SK-N-SH treated with all-trans-retinoic acid at 6 μM for 48 hours (cell line): ENCODE measurements at regions not wholly inside any gene's neighbourhood (a gene's known extent, or its start where the extent isn't known, plus 50 kb on each side); places are given as distances from the start of the nearest gene placed in this dataset.

Experiments used
- ATAC-seq: fragments of 200-7000 bp; cut with Tn5 transposase; 3 replicates; pipeline ENCODE4 v1.9.1; 2020; ENCODE audit warnings: mild to moderate bottlenecking, moderate library complexity
- ARNTL ChIP-seq: fragments of 450-650 bp; formaldehyde crosslinking; IDR thresholded peaks from 2 replicates; pipeline ENCODE4 v1.5.0; 2020; ENCODE audit warnings: low read depth, mild to moderate bottlenecking, moderate library complexity, borderline replicate concordance
- BACH2 ChIP-seq: fragments of 250-450 bp; sonication (Bioruptor Pico); IDR thresholded peaks from 2 replicates; pipeline ENCODE4 v1.9.0; 2021; ENCODE audit warnings: mild to moderate bottlenecking, borderline replicate concordance
- CREB5 ChIP-seq: fragments of 250-450 bp; sonication (Bioruptor Pico); IDR thresholded peaks from 2 replicates; pipeline ENCODE4 v1.5.1; 2020; ENCODE audit warnings: low read depth, mild to moderate bottlenecking, moderate library complexity
- CSDC2 ChIP-seq: fragments of 250-450 bp; sonication (Bioruptor Pico); IDR thresholded peaks from 2 replicates; pipeline ENCODE4 v1.5.0; 2020; ENCODE audit warnings: mild to moderate bottlenecking, moderate library complexity
- ESRRG ChIP-seq: fragments of 250-450 bp; sonication (Bioruptor Pico); IDR thresholded peaks from 2 replicates; pipeline ENCODE4 v1.6.1; 2021; ENCODE audit warnings: mild to moderate bottlenecking
- GLIS3 ChIP-seq: fragments of 250-450 bp; sonication (Bioruptor Pico); IDR thresholded peaks from 2 replicates; pipeline ENCODE4 v1.5.0; 2020; ENCODE audit warnings: mild to moderate bottlenecking, moderate library complexity
- ISL1 ChIP-seq: fragments of 250-450 bp; sonication (Bioruptor Pico); IDR thresholded peaks from 2 replicates; pipeline ENCODE4 v2.1.2; 2022; ENCODE audit warnings: mild to moderate bottlenecking, moderate library complexity
- PATZ1 ChIP-seq: fragments of 250-450 bp; sonication (Bioruptor Pico); IDR thresholded peaks from 2 replicates; pipeline ENCODE4 v1.8.0; 2020; ENCODE audit warnings: mild to moderate bottlenecking, moderate library complexity, borderline replicate concordance
- POU6F1 ChIP-seq: fragments of 250-450 bp; sonication (Bioruptor Pico); IDR thresholded peaks from 2 replicates; pipeline ENCODE4 v1.8.0; 2021; ENCODE audit warnings: low read depth, mild to moderate bottlenecking, moderate library complexity, borderline replicate concordance
- PPARA ChIP-seq: fragments of 250-450 bp; sonication (Bioruptor Pico); IDR thresholded peaks from 2 replicates; pipeline ENCODE4 v1.5.0; 2020; ENCODE audit warnings: mild to moderate bottlenecking, borderline replicate concordance
- RARB ChIP-seq: fragments of 250-450 bp; sonication (Bioruptor Pico); IDR thresholded peaks from 2 replicates; pipeline ENCODE4 v1.8.0; 2021; ENCODE audit warnings: mild to moderate bottlenecking, moderate library complexity
- SNAI2 ChIP-seq: fragments of 250-450 bp; sonication (Bioruptor Pico); IDR thresholded peaks from 2 replicates; pipeline ENCODE4 v1.5.0; 2020; ENCODE audit warnings: mild to moderate bottlenecking, moderate library complexity
- TCF4 ChIP-seq: fragments of 250-450 bp; sonication (Bioruptor Pico); IDR thresholded peaks from 2 replicates; pipeline ENCODE4 v1.8.0; 2021; ENCODE audit warnings: mild to moderate bottlenecking, moderate library complexity, borderline replicate concordance
- TOX ChIP-seq: fragments of 250-450 bp; sonication (Bioruptor Pico); IDR thresholded peaks from 2 replicates; pipeline ENCODE4 v1.8.0; 2021; ENCODE audit warnings: mild to moderate bottlenecking, moderate library complexity, borderline replicate concordance
- TSHZ2 ChIP-seq: fragments of 250-450 bp; sonication (Bioruptor Pico); IDR thresholded peaks from 2 replicates; pipeline ENCODE4 v1.5.0; 2020; ENCODE audit warnings: mild to moderate bottlenecking, moderate library complexity
- ZC3H10 ChIP-seq: fragments of 250-450 bp; sonication (Bioruptor Pico); IDR thresholded peaks from 2 replicates; pipeline ENCODE4 v1.5.1; 2021; ENCODE audit warnings: mild to moderate bottlenecking, moderate library complexity
- ZFP3 ChIP-seq: fragments of 250-450 bp; sonication (Bioruptor Pico); IDR thresholded peaks from 2 replicates; pipeline ENCODE4 v1.5.0; 2020; ENCODE audit warnings: mild to moderate bottlenecking, moderate library complexity
- ZFP30 ChIP-seq: fragments of 450-650 bp; formaldehyde crosslinking; IDR thresholded peaks from 2 replicates; pipeline ENCODE4 v1.5.0; 2022; ENCODE audit warnings: mild to moderate bottlenecking, moderate library complexity
- ZNF565 ChIP-seq: fragments of 450-650 bp; formaldehyde crosslinking; conservative IDR thresholded peaks from 2 replicates; pipeline ENCODE4 v1.5.0; 2020; ENCODE audit warnings: low read depth, mild to moderate bottlenecking, moderate library complexity
- ZNF70 ChIP-seq: fragments of 450-650 bp; formaldehyde crosslinking; IDR thresholded peaks from 2 replicates; pipeline ENCODE4 v1.5.0; 2020; ENCODE audit warnings: mild to moderate bottlenecking, moderate library complexity
- ZNF8 ChIP-seq: fragments of 450-650 bp; formaldehyde crosslinking; IDR thresholded peaks from 2 replicates; pipeline ENCODE4 v1.5.0; 2020; ENCODE audit warnings: mild to moderate bottlenecking, moderate library complexity

- ATAC-seq, result no peak
- TF ChIP-seq GLIS3, result no peak
- no peak for TF ChIP-seq TOX (CRISPR knock-in tag)
- no peak for TF ChIP-seq CREB5 (CRISPR knock-in tag)
Observed at GRCh38 chr6:92911301-92911700, 508.1 kb downstream of the EPHA7 start.

- no peak for ATAC-seq
- TF ChIP-seq ZFP30 (CRISPR knock-in tag) (no peak), TSHZ2 (CRISPR knock-in tag) (no peak), ISL1 (no peak), BACH2 (no peak), TCF4 (no peak), PPARA (CRISPR knock-in tag) (no peak), TOX (CRISPR knock-in tag) (no peak), RARB (CRISPR knock-in tag) (no peak)
Observed at GRCh38 chr6:92910646-92911045, 508.7 kb downstream of the EPHA7 start.

- no peak for ATAC-seq
Observed at GRCh38 chr6:92906385-92906784, 513.0 kb downstream of the EPHA7 start.

GRCh38 chr6:92893741-92894140 lies 525.6 kb downstream of the EPHA7 start:
- TF ChIP-seq PATZ1 (CRISPR knock-in tag), result no peak
- no peak for TF ChIP-seq ZNF565 (CRISPR knock-in tag)
- no peak for TF ChIP-seq CSDC2 (CRISPR knock-in tag)
- no peak for TF ChIP-seq PPARA (CRISPR knock-in tag)
- no peak for TF ChIP-seq SNAI2
- no peak for TF ChIP-seq ESRRG (CRISPR knock-in tag)
- no peak for TF ChIP-seq ZNF8 (CRISPR knock-in tag)
- TF ChIP-seq ZFP30 (CRISPR knock-in tag), result no peak
- TF ChIP-seq TCF4, result no peak
- TF ChIP-seq ZFP3 (CRISPR knock-in tag), result no peak
- no peak for TF ChIP-seq RARB (CRISPR knock-in tag)
- no peak for TF ChIP-seq TOX (CRISPR knock-in tag)
- no peak for ATAC-seq

More at GRCh38 chr6:92906385-92906784, 513.0 kb downstream of the EPHA7 start:
- TF ChIP-seq CSDC2 (CRISPR knock-in tag), result no peak
- TF ChIP-seq ZFP30 (CRISPR knock-in tag), result no peak
- TF ChIP-seq SNAI2, result no peak
- TF ChIP-seq ZNF565 (CRISPR knock-in tag), result no peak
- TF ChIP-seq ZC3H10 (CRISPR knock-in tag), result no peak
- TF ChIP-seq ARNTL (CRISPR knock-in tag), result no peak

- TF ChIP-seq ZC3H10 (CRISPR knock-in tag) (no peak), SNAI2 (no peak), ZNF565 (CRISPR knock-in tag) (no peak), ZNF70 (CRISPR knock-in tag) (no peak)
- no peak for ATAC-seq
Observed at GRCh38 chr6:92892626-92893170, 526.7 kb downstream of the EPHA7 start.

- no peak for ATAC-seq
- TF ChIP-seq ISL1 (no peak), ARNTL (CRISPR knock-in tag) (no peak), PATZ1 (CRISPR knock-in tag) (no peak), ESRRG (CRISPR knock-in tag) (no peak), GLIS3 (no peak), TOX (CRISPR knock-in tag) (no peak), ZNF8 (CRISPR knock-in tag) (no peak), SNAI2 (no peak), POU6F1 (CRISPR knock-in tag) (no peak), ZNF565 (CRISPR knock-in tag) (no peak)
Observed at GRCh38 chr6:92888316-92888715, 531.0 kb downstream of the EPHA7 start.
